Hepatocyte (in vitro differentiated cells): ENCODE measurements at regions not wholly inside any gene's neighbourhood (a gene's known extent, or its start where the extent isn't known, plus 50 kb on each side); places are given as distances from the start of the nearest gene placed in this dataset.

Source experiments
- EZH2 ChIP-seq: fragments of 200-600 bp; sonication (generic); IDR thresholded peaks from 2 replicates; pipeline ENCODE4 v1.6.1; 2016; ENCODE audit warnings: antibody characterized with exemption, mild to moderate bottlenecking, borderline replicate concordance
- TF ChIP-seq, protein P1 (sequence below): fragments of 200-600 bp; sonication (generic); IDR thresholded peaks from 2 replicates; pipeline ENCODE4 v1.5.1; 2016; ENCODE audit warnings: antibody characterized with exemption, mild to moderate bottlenecking; ENCODE audit not compliant: poor library complexity

DNA sequence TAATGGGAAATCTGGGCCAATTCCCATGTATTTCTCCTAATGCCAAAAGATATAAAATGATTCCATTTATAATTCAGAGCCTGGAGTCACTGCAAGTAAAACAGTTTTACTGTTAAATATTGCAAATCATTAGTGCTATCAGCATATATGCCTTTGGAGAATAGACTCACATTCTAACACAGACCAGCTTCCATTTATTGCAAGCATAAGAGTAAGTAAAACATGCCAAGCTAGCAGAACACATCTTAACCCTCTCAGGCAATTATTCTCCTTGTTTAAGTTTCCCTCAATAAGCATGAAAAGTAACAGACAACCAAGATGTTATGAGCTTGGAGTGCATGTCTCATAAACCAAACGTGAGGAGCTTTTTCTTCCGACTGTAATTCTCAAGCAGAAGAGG lies 173.9 kb upstream of the GRIP1 start:
- TF ChIP-seq, protein P1, sequence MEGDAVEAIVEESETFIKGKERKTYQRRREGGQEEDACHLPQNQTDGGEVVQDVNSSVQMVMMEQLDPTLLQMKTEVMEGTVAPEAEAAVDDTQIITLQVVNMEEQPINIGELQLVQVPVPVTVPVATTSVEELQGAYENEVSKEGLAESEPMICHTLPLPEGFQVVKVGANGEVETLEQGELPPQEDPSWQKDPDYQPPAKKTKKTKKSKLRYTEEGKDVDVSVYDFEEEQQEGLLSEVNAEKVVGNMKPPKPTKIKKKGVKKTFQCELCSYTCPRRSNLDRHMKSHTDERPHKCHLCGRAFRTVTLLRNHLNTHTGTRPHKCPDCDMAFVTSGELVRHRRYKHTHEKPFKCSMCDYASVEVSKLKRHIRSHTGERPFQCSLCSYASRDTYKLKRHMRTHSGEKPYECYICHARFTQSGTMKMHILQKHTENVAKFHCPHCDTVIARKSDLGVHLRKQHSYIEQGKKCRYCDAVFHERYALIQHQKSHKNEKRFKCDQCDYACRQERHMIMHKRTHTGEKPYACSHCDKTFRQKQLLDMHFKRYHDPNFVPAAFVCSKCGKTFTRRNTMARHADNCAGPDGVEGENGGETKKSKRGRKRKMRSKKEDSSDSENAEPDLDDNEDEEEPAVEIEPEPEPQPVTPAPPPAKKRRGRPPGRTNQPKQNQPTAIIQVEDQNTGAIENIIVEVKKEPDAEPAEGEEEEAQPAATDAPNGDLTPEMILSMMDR, result no peak
- no peak for TF ChIP-seq EZH2
